ENCODE measurements at regions not wholly inside any gene's neighbourhood (a gene's known extent, or its start where the extent isn't known, plus 50 kb on each side); places are given as distances from the start of the nearest gene placed in this dataset.

- H3K27me3 ChIP-seq (ENCODE audit: control insufficient read depth, insufficient read depth, low read length): no peaks in the 10 kb centered on the region
- 90% methylated on average over 1 of the region's 2 CpGs for WGBS (ENCODE audit: insufficient coverage)
- H3K4me3 ChIP-seq (ENCODE audit: low read depth, low read length): no peak overlapping the region
- H3K36me3 ChIP-seq (ENCODE audit: control insufficient read depth, insufficient read depth, low read length): no peaks in the 10 kb centered on the region
- H3K27ac ChIP-seq (ENCODE audit: low read depth, low read length): no peak overlapping the region
- peaks cover 18% of the 10 kb centered on the region for H3K4me1 ChIP-seq (ENCODE audit: control insufficient read depth, insufficient read depth, low read length)
- H3K9me3 ChIP-seq (ENCODE audit: control insufficient read depth, insufficient read depth, low read length): no peaks in the 10 kb centered on the region
- no peak for DNase-seq (ENCODE audit: low read depth in 4 of 6, low spot score in 6 of 6)
Observed at GRCh38 chr2:217639481-217639880, 363.3 kb downstream of the TNS1 start.

- DNase-seq (ENCODE audit: low read depth in 4 of 6, low spot score in 6 of 6): no peak
- Histone ChIP-seq H3K36me3 (ENCODE audit: control insufficient read depth, insufficient read depth, low read length) (no peaks in the 10 kb centered on the region), H3K9me3 (ENCODE audit: control insufficient read depth, insufficient read depth, low read length) (no peaks in the 10 kb centered on the region), H3K27me3 (ENCODE audit: control insufficient read depth, insufficient read depth, low read length) (no peaks in the 10 kb centered on the region), H3K4me1 (ENCODE audit: control insufficient read depth, insufficient read depth, low read length) (peaks cover 9% of the 10 kb centered on the region), H3K4me3 (ENCODE audit: low read depth, low read length) (no peak overlapping the region), H3K27ac (ENCODE audit: low read depth, low read length) (no peak overlapping the region)
- no CpG with 5 or more reads among the region's 4 CpGs for WGBS (ENCODE audit: insufficient coverage)
Observed at GRCh38 chr2:217638533-217638932, 364.3 kb downstream of the TNS1 start.

GRCh38 chr2:217638031-217638430 lies 364.8 kb downstream of the TNS1 start:
- Histone ChIP-seq H3K36me3 (ENCODE audit: control insufficient read depth, insufficient read depth, low read length) (no peaks in the 10 kb centered on the region), H3K27ac (ENCODE audit: low read depth, low read length) (no peak overlapping the region), H3K4me3 (ENCODE audit: low read depth, low read length) (no peak overlapping the region), H3K9me3 (ENCODE audit: control insufficient read depth, insufficient read depth, low read length) (no peaks in the 10 kb centered on the region), H3K27me3 (ENCODE audit: control insufficient read depth, insufficient read depth, low read length) (no peaks in the 10 kb centered on the region), H3K4me1 (ENCODE audit: control insufficient read depth, insufficient read depth, low read length) (peaks cover 8% of the 10 kb centered on the region)
- WGBS (ENCODE audit: insufficient coverage): no CpG with 5 or more reads among the region's 2 CpGs
- DNase-seq (ENCODE audit: low read depth in 4 of 6, low spot score in 6 of 6): no peak

- Histone ChIP-seq H3K27ac (ENCODE audit: low read depth, low read length) (peak overlapping the region; percentile 40), H3K4me1 (ENCODE audit: control insufficient read depth, insufficient read depth, low read length) (peaks cover 8% of the 10 kb centered on the region), H3K9me3 (ENCODE audit: control insufficient read depth, insufficient read depth, low read length) (no peaks in the 10 kb centered on the region), H3K4me3 (ENCODE audit: low read depth, low read length) (no peak overlapping the region), H3K27me3 (ENCODE audit: control insufficient read depth, insufficient read depth, low read length) (no peaks in the 10 kb centered on the region), H3K36me3 (ENCODE audit: control insufficient read depth, insufficient read depth, low read length) (no peaks in the 10 kb centered on the region)
- WGBS (ENCODE audit: insufficient coverage): 43% methylated on average over 9 of the region's 9 CpGs
- DNase-seq (ENCODE audit: low read depth in 4 of 6, low spot score in 6 of 6): no peak
Observed at GRCh38 chr2:217636991-217637561, 365.7 kb downstream of the TNS1 start.

GRCh38 chr2:217636578-217636977 lies 366.2 kb downstream of the TNS1 start:
- Histone ChIP-seq H3K27me3 (ENCODE audit: control insufficient read depth, insufficient read depth, low read length) (no peaks in the 10 kb centered on the region), H3K4me1 (ENCODE audit: control insufficient read depth, insufficient read depth, low read length) (peaks cover 8% of the 10 kb centered on the region), H3K36me3 (ENCODE audit: control insufficient read depth, insufficient read depth, low read length) (no peaks in the 10 kb centered on the region), H3K27ac (ENCODE audit: low read depth, low read length) (no peak overlapping the region), H3K9me3 (ENCODE audit: control insufficient read depth, insufficient read depth, low read length) (no peaks in the 10 kb centered on the region), H3K4me3 (ENCODE audit: low read depth, low read length) (no peak overlapping the region)
- DNase-seq (ENCODE audit: low read depth in 4 of 6, low spot score in 6 of 6): no peak
- WGBS (ENCODE audit: insufficient coverage): 85% methylated on average over 5 of the region's 5 CpGs

- DNase-seq (ENCODE audit: low read depth in 4 of 6, low spot score in 6 of 6): no peak
- Histone ChIP-seq H3K9me3 (ENCODE audit: control insufficient read depth, insufficient read depth, low read length) (no peaks in the 10 kb centered on the region), H3K4me3 (ENCODE audit: low read depth, low read length) (no peak overlapping the region), H3K27me3 (ENCODE audit: control insufficient read depth, insufficient read depth, low read length) (no peaks in the 10 kb centered on the region), H3K27ac (ENCODE audit: low read depth, low read length) (no peak overlapping the region), H3K4me1 (ENCODE audit: control insufficient read depth, insufficient read depth, low read length) (peaks cover 12% of the 10 kb centered on the region), H3K36me3 (ENCODE audit: control insufficient read depth, insufficient read depth, low read length) (no peaks in the 10 kb centered on the region)
- WGBS (ENCODE audit: insufficient coverage): 67% methylated on average over 1 of the region's 1 CpG
Observed at GRCh38 chr2:217634871-217635270, 367.9 kb downstream of the TNS1 start.

GRCh38 chr2:217632043-217632442 lies 370.8 kb downstream of the TNS1 start:
- H3K27ac ChIP-seq (ENCODE audit: low read depth, low read length): peak overlapping the region; percentile 25
- H3K4me3 ChIP-seq (ENCODE audit: low read depth, low read length): no peak overlapping the region
- no peaks in the 10 kb centered on the region for H3K36me3 ChIP-seq (ENCODE audit: control insufficient read depth, insufficient read depth, low read length)
- H3K9me3 ChIP-seq (ENCODE audit: control insufficient read depth, insufficient read depth, low read length): no peaks in the 10 kb centered on the region
- peaks cover 9% of the 10 kb centered on the region for H3K4me1 ChIP-seq (ENCODE audit: control insufficient read depth, insufficient read depth, low read length)
- DNase-seq (ENCODE audit: low read depth in 4 of 6, low spot score in 6 of 6): peak in 1 of 6 donors; percentile 75
- no peaks in the 10 kb centered on the region for H3K27me3 ChIP-seq (ENCODE audit: control insufficient read depth, insufficient read depth, low read length)
- 75% methylated on average over 1 of the region's 1 CpG for WGBS (ENCODE audit: insufficient coverage)

GRCh38 chr2:217631115-217631514 lies 371.7 kb downstream of the TNS1 start:
- WGBS (ENCODE audit: insufficient coverage): 22% methylated on average over 7 of the region's 10 CpGs

GRCh38 chr2:217629347-217629746 lies 373.4 kb downstream of the TNS1 start:
- Histone ChIP-seq H3K27ac (ENCODE audit: low read depth, low read length) (no peak overlapping the region), H3K4me1 (ENCODE audit: control insufficient read depth, insufficient read depth, low read length) (peaks cover 4% of the 10 kb centered on the region), H3K27me3 (ENCODE audit: control insufficient read depth, insufficient read depth, low read length) (no peaks in the 10 kb centered on the region), H3K4me3 (ENCODE audit: low read depth, low read length) (no peak overlapping the region), H3K36me3 (ENCODE audit: control insufficient read depth, insufficient read depth, low read length) (no peaks in the 10 kb centered on the region), H3K9me3 (ENCODE audit: control insufficient read depth, insufficient read depth, low read length) (no peaks in the 10 kb centered on the region)
- DNase-seq (ENCODE audit: low read depth in 4 of 6, low spot score in 6 of 6): no peak

More at GRCh38 chr2:217631115-217631514, 371.7 kb downstream of the TNS1 start:
- peak overlapping the region; percentile 25 for H3K27ac ChIP-seq (ENCODE audit: low read depth, low read length)
- H3K27me3 ChIP-seq (ENCODE audit: control insufficient read depth, insufficient read depth, low read length): no peaks in the 10 kb centered on the region
- no peaks in the 10 kb centered on the region for H3K9me3 ChIP-seq (ENCODE audit: control insufficient read depth, insufficient read depth, low read length)
- H3K4me3 ChIP-seq (ENCODE audit: low read depth, low read length): no peak overlapping the region
- H3K4me1 ChIP-seq (ENCODE audit: control insufficient read depth, insufficient read depth, low read length): peaks cover 4% of the 10 kb centered on the region
- no peaks in the 10 kb centered on the region for H3K36me3 ChIP-seq (ENCODE audit: control insufficient read depth, insufficient read depth, low read length)
- peak in 1 of 6 donors; percentile 61 for DNase-seq (ENCODE audit: low read depth in 4 of 6, low spot score in 6 of 6)

- WGBS (ENCODE audit: insufficient coverage): no CpG with 5 or more reads among the region's 2 CpGs
- Histone ChIP-seq H3K4me1 (ENCODE audit: control insufficient read depth, insufficient read depth, low read length) (peaks cover 4% of the 10 kb centered on the region), H3K27ac (ENCODE audit: low read depth, low read length) (no peak overlapping the region), H3K4me3 (ENCODE audit: low read depth, low read length) (no peak overlapping the region), H3K27me3 (ENCODE audit: control insufficient read depth, insufficient read depth, low read length) (no peaks in the 10 kb centered on the region), H3K36me3 (ENCODE audit: control insufficient read depth, insufficient read depth, low read length) (no peaks in the 10 kb centered on the region), H3K9me3 (ENCODE audit: control insufficient read depth, insufficient read depth, low read length) (no peaks in the 10 kb centered on the region)
- no peak for DNase-seq (ENCODE audit: low read depth in 4 of 6, low spot score in 6 of 6)
Observed at GRCh38 chr2:217628061-217628460, 374.7 kb downstream of the TNS1 start.

Data from spinal cord (tissue), 9 donors.